Heart left ventricle (tissue), 13 donors: ENCODE measurements at regions not wholly inside any gene's neighbourhood (a gene's known extent, or its start where the extent isn't known, plus 50 kb on each side); places are given as distances from the start of the nearest gene placed in this dataset.

Experiments
- POLR2A ChIP-seq, 2 donors: fragments of 450-650 bp; IDR thresholded peaks; one replicate each; pipeline ENCODE4 v1.6.1; 2017; ENCODE audit warnings: antibody characterized with exemption in 2 of 2, mild to moderate bottlenecking in 2 of 2, moderate library complexity in 2 of 2
- TF ChIP-seq, protein P1 (sequence below), 12 donors: fragments of 200-600 bp; sonication (generic) in 4 of 12; IDR thresholded peaks; one replicate each; pipeline versions ENCODE4 v1.5.0 to v1.8.0; 2018 to 2022; ENCODE audit warnings: antibody characterized with exemption in 12 of 12, mild to moderate bottlenecking in 5 of 12
- donor health status: ischemic (EF 13 %, LVEDD 7.1; RV severe dilation, severe dysfunction).
- donor health status: DM: no; HTN: yes; CAD: no.
- donor health status: DM: no; HTN: no; CAD: no.
- donor health status: ischemic (EF 25% LVEDD 6.9; RV normal size, moderate dysfunction).
- donor health status: ischemic (EF 25% LVEDD 5.7; RV mildly dilated, moderate dysfunction).
- donor health status: ischemic (EF 35%, LVEDD 5.7; RV mildly dilated, moderate dysfunction).
- donor health status: nonischemic (EF 11% LVEDD 7.7; RV severe dilation, severe dysfunction).
- donor health status: DM: yes; HTN: yes; CAD: no.
- donor health status: PGD.
- donor health status: ischemic (EF 29% LVEDD 5.4; RV normal size, mild dysfunction).
- donor health status: nonischemic (EF 23%, LVEDD 6.1; RV moderate dilation, normal function).

DNA sequence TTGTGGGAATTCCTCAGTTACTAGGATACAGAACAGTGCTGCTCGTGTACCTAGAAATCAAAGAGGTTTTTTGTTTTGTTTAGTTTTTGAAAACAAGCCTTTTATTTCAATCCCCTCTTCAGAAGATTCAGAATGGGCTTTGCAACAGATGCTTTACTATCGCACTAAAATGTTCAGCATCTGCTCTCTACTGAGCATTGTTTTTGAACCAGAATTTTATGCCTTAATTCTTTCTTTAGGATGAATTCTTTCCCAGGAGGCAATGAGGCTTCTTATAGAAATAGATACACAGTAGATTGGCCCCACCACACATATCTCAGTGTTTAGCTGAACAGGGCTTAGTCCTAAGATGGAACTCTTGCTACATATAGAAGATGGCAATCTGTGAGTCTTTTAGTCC is 95.9 kb upstream of the SPACA1 start:
- TF ChIP-seq, protein P1, sequence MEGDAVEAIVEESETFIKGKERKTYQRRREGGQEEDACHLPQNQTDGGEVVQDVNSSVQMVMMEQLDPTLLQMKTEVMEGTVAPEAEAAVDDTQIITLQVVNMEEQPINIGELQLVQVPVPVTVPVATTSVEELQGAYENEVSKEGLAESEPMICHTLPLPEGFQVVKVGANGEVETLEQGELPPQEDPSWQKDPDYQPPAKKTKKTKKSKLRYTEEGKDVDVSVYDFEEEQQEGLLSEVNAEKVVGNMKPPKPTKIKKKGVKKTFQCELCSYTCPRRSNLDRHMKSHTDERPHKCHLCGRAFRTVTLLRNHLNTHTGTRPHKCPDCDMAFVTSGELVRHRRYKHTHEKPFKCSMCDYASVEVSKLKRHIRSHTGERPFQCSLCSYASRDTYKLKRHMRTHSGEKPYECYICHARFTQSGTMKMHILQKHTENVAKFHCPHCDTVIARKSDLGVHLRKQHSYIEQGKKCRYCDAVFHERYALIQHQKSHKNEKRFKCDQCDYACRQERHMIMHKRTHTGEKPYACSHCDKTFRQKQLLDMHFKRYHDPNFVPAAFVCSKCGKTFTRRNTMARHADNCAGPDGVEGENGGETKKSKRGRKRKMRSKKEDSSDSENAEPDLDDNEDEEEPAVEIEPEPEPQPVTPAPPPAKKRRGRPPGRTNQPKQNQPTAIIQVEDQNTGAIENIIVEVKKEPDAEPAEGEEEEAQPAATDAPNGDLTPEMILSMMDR (IDR thresholded peaks at IDR 0.05) = no peak
- TF ChIP-seq POLR2A (IDR thresholded peaks at IDR 0.05) = no peak
